HCT116 (cell line): ENCODE measurements at regions not wholly inside any gene's neighbourhood (a gene's known extent, or its start where the extent isn't known, plus 50 kb on each side); places are given as distances from the start of the nearest gene placed in this dataset.

ENCODE experiments used
- ATAC-seq: fragments of 200-7000 bp; cut with Tn5 transposase; 2 replicates; pipeline ENCODE4 v1.9.1; 2020; ENCODE audit warnings: mild to moderate bottlenecking, moderate library complexity
- BruUV-seq: library from RNA; stranded (reverse); fragments of 400-500 nt; replicated peaks from 2 replicates; lab custom pipeline; 2021; lab: Mats Ljungman, UMichigan
- CTCF ChIA-PET: fragments of 300-600 bp; sonication (Branson Sonifier 250); formaldehyde crosslinking; loops from one replicate; lab custom pipeline; 2021; ENCODE audit warnings: antibody characterized with exemption; lab: Charles Lee
- POLR2A ChIA-PET: fragments of 300-600, 350-600 bp; sonication (Branson Sonifier 250); formaldehyde crosslinking; loops from one replicate; lab custom pipeline; 2021; ENCODE audit warnings: antibody characterized with exemption; lab: Charles Lee
- RAD21 ChIA-PET, 2 experiments: fragments of 300-600 bp; sonication (Branson Sonifier 250); formaldehyde crosslinking; loops; one replicate each; lab custom pipeline; 2023; ENCODE audit warnings: low total read pairs in 2 of 2; ENCODE audit not compliant: uncharacterized antibody in 2 of 2, unreplicated experiment in 2 of 2, low non-redundant PET in 1 of 2; lab: Charles Lee
- DNase-seq: peaks from one replicate; pipeline ENCODE4 v3.0.0-alpha.2; 2010; ENCODE audit warnings: low read depth, low spot score
- H2AFZ ChIP-seq: fragments of 200-600 bp; shearing (Covaris generic), sonication (generic); 2 replicates; pipeline ENCODE4 v1.6.1; 2017; ENCODE audit warnings: low read depth, mixed run types, mixed read lengths, antibody characterized with exemption, low read length; ENCODE audit not compliant: poor library complexity, severe bottlenecking
- H3K27ac ChIP-seq: 2 replicates; pipeline ENCODE4 v1.5.1; 2012; ENCODE audit warnings: low read depth, low read length
- H3K27me3 ChIP-seq: fragments of 200-600 bp; sonication (generic); 2 replicates; pipeline ENCODE4 v1.6.1; 2016; ENCODE audit warnings: mixed run types, low read length, mixed read lengths; ENCODE audit not compliant: insufficient read depth
- H3K36me3 ChIP-seq, 2 experiments: fragments of 200-500 bp in 1 of 2; fragments of 200-600 bp in 1 of 2; sonication (Bioruptor generic) in 1 of 2; sonication (generic) in 1 of 2; 2 replicates each; pipeline versions ENCODE4 v1.5.1 to v1.6.1; 2014 to 2016; ENCODE audit warnings: low read length in 2 of 2, inconsistent platforms in 1 of 2, mixed read lengths in 1 of 2, mixed run types in 1 of 2; ENCODE audit not compliant: insufficient read depth in 2 of 2, control insufficient read depth in 1 of 2
- H3K4me1 ChIP-seq, 2 experiments: fragments of 200-600 bp in 1 of 2; sonication (generic) in 1 of 2; 2 replicates each; pipeline versions ENCODE4 v1.5.1 to v1.6.1; 2012 to 2017; ENCODE audit warnings: low read length in 2 of 2, inconsistent platforms in 1 of 2, mild to moderate bottlenecking in 1 of 2, mixed read lengths in 1 of 2, mixed run types in 1 of 2, moderate library complexity in 1 of 2; ENCODE audit not compliant: insufficient read depth in 2 of 2, control insufficient read depth in 1 of 2
- H3K4me2 ChIP-seq: fragments of 200-600 bp; sonication (generic); 2 replicates; pipeline ENCODE4 v1.6.1; 2017; ENCODE audit warnings: mixed run types, low read length, mixed read lengths
- H3K4me3 ChIP-seq, 2 experiments: fragments of 200-600 bp in 1 of 2; sonication (generic) in 1 of 2; replicated peaks in 1 of 2; 2 replicates each; pipeline ENCODE4 v1.5.1; 2011 to 2016; ENCODE audit warnings: low read length in 2 of 2, control low read depth in 1 of 2, low read depth in 1 of 2, mild to moderate bottlenecking in 1 of 2, mixed read lengths in 1 of 2, mixed run types in 1 of 2
- H3K79me2 ChIP-seq: fragments of 200-600 bp; sonication (generic); 2 replicates; pipeline ENCODE4 v1.6.1; 2017; ENCODE audit warnings: mild to moderate bottlenecking, mixed run types, low read length, moderate library complexity, mixed read lengths; ENCODE audit not compliant: insufficient read depth
- H3K9ac ChIP-seq: fragments of 200-600 bp; sonication (generic); 2 replicates; pipeline ENCODE4 v1.6.1; 2016; ENCODE audit warnings: low read length, mixed read lengths
- H3K9me2 ChIP-seq: fragments of 200-600 bp; sonication (generic), shearing (Covaris generic); 2 replicates; pipeline ENCODE4 v1.6.1; 2017; ENCODE audit warnings: mixed run types, mild to moderate bottlenecking, moderate library complexity; ENCODE audit not compliant: insufficient read depth
- H3K9me3 ChIP-seq, 2 experiments: fragments of 200-500 bp in 1 of 2; fragments of 200-600 bp in 1 of 2; sonication (Bioruptor generic) in 1 of 2; sonication (generic) in 1 of 2; 2 replicates each; pipeline ENCODE4 v1.6.1; 2014 to 2017; ENCODE audit warnings: low read length in 2 of 2, mixed read lengths in 2 of 2, inconsistent platforms in 1 of 2, low read depth in 1 of 2, mild to moderate bottlenecking in 1 of 2, mixed run types in 1 of 2, moderate library complexity in 1 of 2; ENCODE audit not compliant: control insufficient read depth in 1 of 2, insufficient read depth in 1 of 2
- H4K20me1 ChIP-seq: fragments of 200-600 bp; sonication (generic), shearing (Covaris generic); 2 replicates; pipeline ENCODE4 v1.6.1; 2017; ENCODE audit warnings: mixed run types, mild to moderate bottlenecking, moderate library complexity; ENCODE audit not compliant: insufficient read depth
- CBX3 ChIP-seq: IDR thresholded peaks from 2 replicates; pipeline ENCODE4 v1.6.1; 2012; ENCODE audit warnings: low read depth
- CEBPB ChIP-seq: IDR thresholded peaks from 2 replicates; pipeline ENCODE4 v1.6.1; 2012; ENCODE audit warnings: low read depth
- EGR1 ChIP-seq: IDR thresholded peaks from 2 replicates; pipeline ENCODE4 v1.6.1; 2012; ENCODE audit warnings: low read depth
- ELF1 ChIP-seq: IDR thresholded peaks from 2 replicates; pipeline ENCODE4 v1.6.1; 2012; ENCODE audit warnings: low read depth, borderline replicate concordance
- EZH2 ChIP-seq: fragments of 200-600 bp; sonication (generic); IDR thresholded peaks from 2 replicates; pipeline ENCODE4 v1.6.1; 2017; ENCODE audit warnings: antibody characterized with exemption, mixed run types
- JUND ChIP-seq: IDR thresholded peaks from 2 replicates; pipeline ENCODE4 v1.6.1; 2012
- MAX ChIP-seq: IDR thresholded peaks from 2 replicates; pipeline ENCODE4 v1.6.1; 2012
- RAD21 ChIP-seq: IDR thresholded peaks from 2 replicates; pipeline ENCODE4 v1.6.1; 2012; ENCODE audit warnings: low read depth, mild to moderate bottlenecking
- REST ChIP-seq: IDR thresholded peaks from 2 replicates; pipeline ENCODE4 v1.6.1; 2012; ENCODE audit warnings: low read depth
- SIN3A ChIP-seq: IDR thresholded peaks from 2 replicates; pipeline ENCODE4 v1.6.1; 2012; ENCODE audit warnings: low read depth
- SP1 ChIP-seq: IDR thresholded peaks from 2 replicates; pipeline ENCODE4 v1.6.1; 2012; ENCODE audit warnings: low read depth
- SRF ChIP-seq: IDR thresholded peaks from 2 replicates; pipeline ENCODE4 v1.6.1; 2012; ENCODE audit warnings: low read depth
- TCF7L2 ChIP-seq: IDR thresholded peaks from 2 replicates; pipeline ENCODE4 v1.7.0; 2011; ENCODE audit warnings: borderline replicate concordance, inconsistent platforms; ENCODE audit not compliant: insufficient read depth, insufficient read length; ENCODE audit errors: extremely low read depth
- ZFX ChIP-seq: fragments of 450-650 bp; IDR thresholded peaks from 2 replicates; pipeline ENCODE4 v1.6.1; 2017
- ZNF274 ChIP-seq: fragments of 200-500 bp; sonication (Bioruptor generic); IDR thresholded peaks from 2 replicates; pipeline ENCODE4 v1.6.1; 2014; ENCODE audit warnings: mild to moderate bottlenecking, low read depth, low read length, inconsistent platforms
- intact Hi-C: fragments of 100-400 bp; cut with micrococcal nuclease; formaldehyde crosslinking; loops from 2 replicates; pipeline ENCODE4 v1.10.0; 2022
- TF ChIP-seq, protein P1 (sequence below), 3 experiments: fragments of 200-600 bp in 1 of 3; sonication (generic) in 1 of 3; IDR thresholded peaks in 2 of 3; conservative IDR thresholded peaks in 1 of 3; 2 replicates each; pipeline ENCODE4 v1.5.1; 2012 to 2017; ENCODE audit warnings: low read depth in 2 of 3, low read length in 2 of 3, antibody characterized with exemption in 1 of 3, borderline replicate concordance in 1 of 3, control low read depth in 1 of 3, mild to moderate bottlenecking in 1 of 3, mixed read lengths in 1 of 3, mixed run types in 1 of 3, moderate library complexity in 1 of 3; ENCODE audit not compliant: insufficient read depth in 1 of 3

DNA sequence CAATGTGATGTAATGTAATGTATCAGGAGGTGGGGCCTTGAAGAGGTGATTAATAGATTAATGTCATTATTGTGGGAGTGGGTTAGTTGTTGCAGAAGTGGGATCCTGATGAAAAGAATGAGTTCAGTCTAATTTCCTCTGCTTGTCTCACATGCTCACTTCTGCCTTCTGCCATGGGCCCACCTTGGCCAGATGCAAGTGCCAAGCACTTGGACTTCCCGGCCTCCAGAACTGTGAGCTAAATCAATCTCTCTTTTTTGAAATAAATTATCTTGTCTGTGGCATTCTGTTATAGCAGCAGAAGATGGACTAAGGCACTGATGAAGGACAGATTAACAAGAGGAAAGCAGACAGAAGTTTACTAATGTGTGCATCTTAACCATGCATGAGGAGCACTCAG lies 123.9 kb downstream of the ETS2 start:
- ChIA-PET RAD21 (no interaction called here), POLR2A (no interaction called here), CTCF (no interaction called here)
- Histone ChIP-seq H3K9ac (no peak overlapping the region), H3K36me3 (no peaks in the 10 kb centered on the region), H3K27me3 (no peaks in the 10 kb centered on the region), H3K27ac (no peak overlapping the region), H4K20me1 (no peaks in the 10 kb centered on the region), H3K4me3 (no peak overlapping the region), H3K4me1 (peaks cover 12% of the 10 kb centered on the region in 2 experiments), H3K9me2 (no peaks in the 10 kb centered on the region), H3K9me3 (no peaks in the 10 kb centered on the region), H2AFZ (no peak overlapping the region), H3K79me2 (no peaks in the 10 kb centered on the region), H3K4me2 (no peak overlapping the region)
- intact Hi-C loops, result no loop called here
- DNase-seq (no peak), ATAC-seq (no peak)
- no peak for TF ChIP-seq ELF1
- TF ChIP-seq, protein P1, sequence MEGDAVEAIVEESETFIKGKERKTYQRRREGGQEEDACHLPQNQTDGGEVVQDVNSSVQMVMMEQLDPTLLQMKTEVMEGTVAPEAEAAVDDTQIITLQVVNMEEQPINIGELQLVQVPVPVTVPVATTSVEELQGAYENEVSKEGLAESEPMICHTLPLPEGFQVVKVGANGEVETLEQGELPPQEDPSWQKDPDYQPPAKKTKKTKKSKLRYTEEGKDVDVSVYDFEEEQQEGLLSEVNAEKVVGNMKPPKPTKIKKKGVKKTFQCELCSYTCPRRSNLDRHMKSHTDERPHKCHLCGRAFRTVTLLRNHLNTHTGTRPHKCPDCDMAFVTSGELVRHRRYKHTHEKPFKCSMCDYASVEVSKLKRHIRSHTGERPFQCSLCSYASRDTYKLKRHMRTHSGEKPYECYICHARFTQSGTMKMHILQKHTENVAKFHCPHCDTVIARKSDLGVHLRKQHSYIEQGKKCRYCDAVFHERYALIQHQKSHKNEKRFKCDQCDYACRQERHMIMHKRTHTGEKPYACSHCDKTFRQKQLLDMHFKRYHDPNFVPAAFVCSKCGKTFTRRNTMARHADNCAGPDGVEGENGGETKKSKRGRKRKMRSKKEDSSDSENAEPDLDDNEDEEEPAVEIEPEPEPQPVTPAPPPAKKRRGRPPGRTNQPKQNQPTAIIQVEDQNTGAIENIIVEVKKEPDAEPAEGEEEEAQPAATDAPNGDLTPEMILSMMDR (IDR thresholded peaks at IDR 0.05 in 2 of 3, conservative IDR thresholded peaks at IDR 0.05 in 1 of 3; ENCODE audit: borderline replicate concordance in 1 of 3, insufficient read depth in 1 of 3, low read depth in 2 of 3, low read length in 2 of 3), result no peak
- no peak for TF ChIP-seq EGR1
- TF ChIP-seq REST, result no peak
- no peak for TF ChIP-seq SP1
- no peak for TF ChIP-seq SRF
- TF ChIP-seq EZH2, result no peak
- no peak for TF ChIP-seq ZNF274
- TF ChIP-seq ZFX, result no peak
- no peak for TF ChIP-seq CEBPB
- TF ChIP-seq TCF7L2, result no peak
- no peak for TF ChIP-seq CBX3
- no peak for TF ChIP-seq RAD21
- TF ChIP-seq SIN3A, result no peak
- TF ChIP-seq MAX, result no peak
- TF ChIP-seq JUND, result no peak
- BruUV-seq, result no TSS peak
